Uterus (tissue), 3 donors: ENCODE measurements at regions not wholly inside any gene's neighbourhood (a gene's known extent, or its start where the extent isn't known, plus 50 kb on each side); places are given as distances from the start of the nearest gene placed in this dataset.

Experiments
- DNase-seq, 2 donors: peaks; one replicate each; pipeline ENCODE4 v3.0.0-alpha.2; 2019 to 2020
- H3K27ac ChIP-seq, 2 donors: fragments of 200-600 bp; sonication (generic); 1 replicate in 1 of 2; 2 replicates in 1 of 2; pipeline ENCODE4 v1.5.1; 2016 to 2018
- H3K27me3 ChIP-seq, 2 donors: fragments of 200-600 bp; sonication (generic); one replicate each; pipeline ENCODE4 v1.5.1; 2018 to 2019; ENCODE audit warnings: control low read depth in 1 of 2
- H3K36me3 ChIP-seq, 2 donors: fragments of 200-600 bp; sonication (generic); one replicate each; pipeline ENCODE4 v1.5.1; 2019; ENCODE audit warnings: control low read depth in 1 of 2
- H3K4me1 ChIP-seq, 2 donors: fragments of 200-600 bp; sonication (generic); one replicate each; pipeline ENCODE4 v1.5.1; 2018 to 2019; ENCODE audit warnings: control low read depth in 1 of 2
- H3K4me3 ChIP-seq, 2 donors: fragments of 200-600 bp; sonication (generic); 1 replicate in 1 of 2; 2 replicates in 1 of 2; pipeline ENCODE4 v1.5.1; 2018 to 2019; ENCODE audit warnings: mild to moderate bottlenecking in 1 of 2
- H3K9me3 ChIP-seq, 2 donors: fragments of 200-600 bp; sonication (generic); one replicate each; pipeline ENCODE4 v1.5.1; 2019; ENCODE audit warnings: control low read depth in 1 of 2
- CTCF ChIP-seq, 4 experiments: fragments of 200-600 bp in 2 of 4; fragments of 450-650 bp in 2 of 4; sonication (generic) in 2 of 4; IDR thresholded peaks; one replicate each; pipeline ENCODE4 v1.5.1; 2016 to 2019; ENCODE audit warnings: antibody characterized with exemption in 4 of 4, mild to moderate bottlenecking in 2 of 4, moderate library complexity in 1 of 4
- POLR2A ChIP-seq, 2 donors: fragments of 450-650 bp; IDR thresholded peaks; one replicate each; pipeline ENCODE4 v1.6.1; 2016; ENCODE audit warnings: antibody characterized with exemption in 2 of 2, mild to moderate bottlenecking in 1 of 2, moderate library complexity in 1 of 2
- intact Hi-C: fragments of 100-400 bp; cut with DNase I; formaldehyde crosslinking; loops from one replicate; pipeline ENCODE4 v1.15.1; 2023; ENCODE audit warnings: low total_unique reads
- donor health status: DM: yes; HTN: yes; CAD: no.

- Histone ChIP-seq H3K4me1 (no peaks in the 10 kb centered on the region), H3K27me3 (no peaks in the 10 kb centered on the region), H3K27ac (no peak overlapping the region), H3K9me3 (no peaks in the 10 kb centered on the region), H3K4me3 (no peak overlapping the region), H3K36me3 (no peaks in the 10 kb centered on the region)
- DNase-seq: no peak
- TF ChIP-seq CTCF (IDR thresholded peaks at IDR 0.05) (no peak), POLR2A (IDR thresholded peaks at IDR 0.05) (no peak)
- intact Hi-C loops: no loop called here
These were observed 391.8 kb upstream of the PRICKLE1 start for GRCh38 chr12:42981379-42981778.

- Histone ChIP-seq H3K27ac (no peak overlapping the region), H3K27me3 (no peaks in the 10 kb centered on the region), H3K9me3 (no peaks in the 10 kb centered on the region), H3K36me3 (no peaks in the 10 kb centered on the region), H3K4me3 (no peak overlapping the region), H3K4me1 (no peaks in the 10 kb centered on the region)
- intact Hi-C loops: no loop called here
- DNase-seq: no peak
- TF ChIP-seq CTCF (IDR thresholded peaks at IDR 0.05) (no peak), POLR2A (IDR thresholded peaks at IDR 0.05) (no peak)
These were observed 390.9 kb upstream of the PRICKLE1 start for GRCh38 chr12:42980441-42980840.

GRCh38 chr12:42979746-42980145 lies 390.2 kb upstream of the PRICKLE1 start:
- Histone ChIP-seq H3K9me3 (no peaks in the 10 kb centered on the region), H3K36me3 (no peaks in the 10 kb centered on the region), H3K4me3 (no peak overlapping the region), H3K27me3 (no peaks in the 10 kb centered on the region), H3K27ac (no peak overlapping the region), H3K4me1 (no peaks in the 10 kb centered on the region)
- intact Hi-C loops: no loop called here
- TF ChIP-seq CTCF (IDR thresholded peaks at IDR 0.05): no peak
- no peak for TF ChIP-seq POLR2A (IDR thresholded peaks at IDR 0.05)
- DNase-seq: no peak

- TF ChIP-seq CTCF (IDR thresholded peaks at IDR 0.05) (no peak), POLR2A (IDR thresholded peaks at IDR 0.05) (no peak)
- Histone ChIP-seq H3K27ac (no peak overlapping the region), H3K27me3 (no peaks in the 10 kb centered on the region), H3K36me3 (no peaks in the 10 kb centered on the region), H3K4me1 (no peaks in the 10 kb centered on the region), H3K4me3 (no peak overlapping the region), H3K9me3 (no peaks in the 10 kb centered on the region)
- intact Hi-C loops: no loop called here
- no peak for DNase-seq
These were observed 389.2 kb upstream of the PRICKLE1 start for GRCh38 chr12:42978708-42979107.

GRCh38 chr12:42977451-42978230 lies 388.1 kb upstream of the PRICKLE1 start:
- Histone ChIP-seq H3K27ac (no peak overlapping the region), H3K9me3 (no peaks in the 10 kb centered on the region), H3K36me3 (no peaks in the 10 kb centered on the region), H3K4me3 (no peak overlapping the region), H3K27me3 (no peaks in the 10 kb centered on the region), H3K4me1 (no peaks in the 10 kb centered on the region)
- no peak for DNase-seq
- intact Hi-C loops: no loop called here
- TF ChIP-seq POLR2A (IDR thresholded peaks at IDR 0.05) (no peak), CTCF (IDR thresholded peaks at IDR 0.05) (no peak)
